Neural crest cell (in vitro differentiated cells): ENCODE measurements at regions not wholly inside any gene's neighbourhood (a gene's known extent, or its start where the extent isn't known, plus 50 kb on each side); places are given as distances from the start of the nearest gene placed in this dataset.
A peak's percentile ranks its signal among the peaks of the same experiment; 100 is the strongest.

Source experiments
- DNase-seq: peaks from one replicate; pipeline ENCODE4 v3.0.0; 2021; ENCODE audit warnings: low read depth, mixed read lengths, low spot score
- H3K27ac Mint-ChIP-seq: one replicate; pipeline ENCODE4 v1.8.0; 2021; ENCODE audit warnings: mild to moderate bottlenecking, mixed read lengths; ENCODE audit not compliant: unreplicated experiment
- H3K27me3 Mint-ChIP-seq: 2 replicates; pipeline ENCODE4 v1.8.0; 2021; ENCODE audit warnings: low read depth, mild to moderate bottlenecking, mixed read lengths
- H3K36me3 Mint-ChIP-seq: 2 replicates; pipeline ENCODE4 v1.8.0; 2021; ENCODE audit warnings: low read depth, mild to moderate bottlenecking, mixed read lengths
- H3K4me1 Mint-ChIP-seq: 2 replicates; pipeline ENCODE4 v1.8.0; 2021; ENCODE audit warnings: mixed read lengths
- H3K4me3 Mint-ChIP-seq: one replicate; pipeline ENCODE4 v1.8.0; 2021; ENCODE audit warnings: mild to moderate bottlenecking, mixed read lengths
- H3K9me3 Mint-ChIP-seq: 2 replicates; pipeline ENCODE4 v1.8.0; 2021; ENCODE audit warnings: mixed read lengths
- CTCF ChIP-seq: fragments of 200-600 bp; sonication (generic); conservative IDR thresholded peaks from 2 replicates; pipeline ENCODE4 v1.5.0; 2021; ENCODE audit warnings: antibody characterized with exemption, mild to moderate bottlenecking

- Mint-ChIP-seq H3K27ac (peak overlapping the region; percentile 43), H3K27me3 (no peaks in the 10 kb centered on the region), H3K4me1 (peaks cover 65% of the 10 kb centered on the region), H3K4me3 (no peak overlapping the region), H3K9me3 (peaks cover 15% of the 10 kb centered on the region), H3K36me3 (no peaks in the 10 kb centered on the region)
- TF ChIP-seq CTCF: no peak
- no peak for DNase-seq
Measured at GRCh38 chr2:128549094-128549493, 230.4 kb upstream of the HS6ST1 start.

- Mint-ChIP-seq H3K9me3 (peaks cover 15% of the 10 kb centered on the region), H3K4me1 (peaks cover 65% of the 10 kb centered on the region), H3K27ac (peak overlapping the region; percentile 94), H3K27me3 (no peaks in the 10 kb centered on the region), H3K4me3 (no peak overlapping the region), H3K36me3 (no peaks in the 10 kb centered on the region)
- no peak for TF ChIP-seq CTCF
- no peak for DNase-seq
Measured at GRCh38 chr2:128549646-128550260, 231.1 kb upstream of the HS6ST1 start.

GRCh38 chr2:128550389-128550788 lies 231.7 kb upstream of the HS6ST1 start:
- H3K27me3 Mint-ChIP-seq: peaks cover 1% of the 10 kb centered on the region
- H3K27ac Mint-ChIP-seq: peak overlapping the region; percentile 88
- TF ChIP-seq CTCF: no peak
- peaks cover 63% of the 10 kb centered on the region for H3K4me1 Mint-ChIP-seq
- DNase-seq: no peak
- H3K4me3 Mint-ChIP-seq: no peak overlapping the region
- H3K36me3 Mint-ChIP-seq: no peaks in the 10 kb centered on the region
- H3K9me3 Mint-ChIP-seq: peaks cover 15% of the 10 kb centered on the region

- peak overlapping the region; percentile 63 for H3K27ac Mint-ChIP-seq
- TF ChIP-seq CTCF: no peak
- H3K4me3 Mint-ChIP-seq: no peak overlapping the region
- peaks cover 65% of the 10 kb centered on the region for H3K4me1 Mint-ChIP-seq
- H3K9me3 Mint-ChIP-seq: peaks cover 15% of the 10 kb centered on the region
- DNase-seq: no peak
- H3K27me3 Mint-ChIP-seq: peaks cover 2% of the 10 kb centered on the region
- no peaks in the 10 kb centered on the region for H3K36me3 Mint-ChIP-seq
Measured at GRCh38 chr2:128550801-128551416, 232.2 kb upstream of the HS6ST1 start.

GRCh38 chr2:128551435-128551834 lies 232.8 kb upstream of the HS6ST1 start:
- DNase-seq: no peak
- Mint-ChIP-seq H3K4me3 (no peak overlapping the region), H3K9me3 (peaks cover 10% of the 10 kb centered on the region), H3K27ac (peak overlapping the region; percentile 57), H3K36me3 (no peaks in the 10 kb centered on the region), H3K27me3 (peaks cover 2% of the 10 kb centered on the region), H3K4me1 (peaks cover 65% of the 10 kb centered on the region)
- TF ChIP-seq CTCF: no peak
